Globus pallidus (tissue), 1 donor: ENCODE measurements at regions not wholly inside any gene's neighbourhood (a gene's known extent, or its start where the extent isn't known, plus 50 kb on each side); places are given as distances from the start of the nearest gene placed in this dataset.
"Not testable (repeated sequence)": the region's sequence is repeated elsewhere in the genome, so short reads cannot be mapped to it uniquely, and the experiment has no call there.

Experiments
- DNase-seq: peaks from one replicate; pipeline ENCODE4 v3.0.0-alpha.2; 2015; ENCODE audit warnings: low spot score

DNA sequence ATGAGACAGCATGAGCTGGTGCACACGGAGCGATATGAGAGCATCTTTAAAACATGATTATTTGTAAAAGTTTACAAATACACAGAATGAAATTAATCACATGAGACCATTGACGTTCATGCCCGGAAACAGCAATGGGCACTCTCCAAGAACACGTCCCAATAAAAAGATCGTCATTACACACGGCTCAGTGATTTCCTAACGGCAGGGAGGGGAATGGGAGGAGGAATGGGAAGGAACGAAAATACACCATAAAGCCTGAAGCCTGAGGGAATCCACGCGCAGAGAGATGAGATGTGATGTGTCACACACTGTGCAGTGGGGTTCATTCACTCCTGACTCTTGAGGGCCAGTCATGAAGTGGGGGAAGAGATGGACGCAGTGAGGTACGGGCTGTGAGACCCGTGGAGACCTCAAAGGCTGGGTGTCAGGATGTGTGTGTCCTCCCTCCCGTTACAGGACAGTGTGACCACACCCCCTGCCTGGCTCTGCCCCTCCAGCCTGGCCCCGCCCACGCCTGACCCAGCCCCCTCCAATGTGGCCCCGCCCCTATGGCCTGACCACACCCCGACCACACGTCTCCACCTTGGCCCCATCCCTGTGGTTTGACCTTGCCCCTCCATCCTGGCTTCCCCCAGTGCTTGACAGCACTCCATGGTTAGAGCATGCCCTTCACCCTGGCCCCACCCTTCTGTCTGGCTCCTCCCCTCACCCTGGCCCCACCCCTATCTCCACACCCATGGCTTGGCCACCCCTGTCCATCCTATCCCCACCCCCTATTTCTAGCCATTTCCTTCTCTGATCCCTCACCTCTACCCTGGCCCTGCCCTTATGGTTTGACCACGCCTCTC lies 270.5 kb upstream of the SFSWAP start:
- DNase-seq, result not testable (repeated sequence)

DNA sequence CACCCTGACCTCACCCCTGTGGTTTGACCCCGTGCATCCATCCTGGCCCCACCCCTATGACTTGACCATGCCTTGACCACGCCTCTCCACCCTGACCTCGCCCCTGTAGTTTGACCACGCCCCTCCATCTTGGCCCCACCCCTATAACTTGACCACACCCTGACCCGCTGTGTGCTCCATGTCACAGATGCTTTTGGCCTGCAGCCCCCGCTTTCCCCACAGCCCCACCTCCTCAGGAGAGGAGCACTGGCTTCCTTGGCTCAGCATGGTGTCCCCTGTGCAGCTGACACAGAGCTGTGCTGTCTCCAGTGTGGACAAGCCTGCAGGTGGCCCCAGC lies 269.9 kb upstream of the SFSWAP start:
- DNase-seq, result no peak

DNA sequence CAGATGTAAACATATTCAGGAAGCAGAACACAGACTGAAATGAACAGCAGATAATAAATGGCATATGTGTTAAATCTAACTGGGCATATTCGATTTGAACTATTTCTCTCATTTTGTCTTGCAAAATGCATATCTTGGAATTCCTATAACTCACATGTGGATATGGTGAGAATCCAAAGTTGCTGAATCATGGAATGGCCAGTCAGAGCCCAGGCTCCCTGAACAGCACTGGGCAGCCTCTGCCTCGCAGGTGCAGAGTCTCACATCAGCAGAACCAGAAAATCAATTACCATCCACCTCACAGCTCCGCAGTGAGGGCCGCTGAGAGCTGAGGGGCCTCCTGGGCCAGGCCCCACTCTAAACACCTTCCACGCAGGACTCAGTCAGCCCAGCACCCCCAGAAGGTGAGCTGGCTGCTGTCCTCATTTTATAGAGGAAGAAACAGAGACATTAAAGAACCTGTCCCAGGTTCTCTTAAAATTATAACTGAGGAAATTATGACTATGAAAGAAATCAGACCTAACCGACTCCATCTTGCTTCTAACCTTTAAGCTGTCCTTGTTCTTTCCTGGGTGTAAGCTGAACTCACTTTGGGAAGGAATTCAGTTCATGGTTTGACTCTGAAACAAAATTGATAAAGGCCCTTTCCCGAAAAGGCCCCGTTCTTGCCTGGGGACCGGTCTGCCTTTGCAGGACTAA lies 269.1 kb upstream of the SFSWAP start:
- no peak for DNase-seq

DNA sequence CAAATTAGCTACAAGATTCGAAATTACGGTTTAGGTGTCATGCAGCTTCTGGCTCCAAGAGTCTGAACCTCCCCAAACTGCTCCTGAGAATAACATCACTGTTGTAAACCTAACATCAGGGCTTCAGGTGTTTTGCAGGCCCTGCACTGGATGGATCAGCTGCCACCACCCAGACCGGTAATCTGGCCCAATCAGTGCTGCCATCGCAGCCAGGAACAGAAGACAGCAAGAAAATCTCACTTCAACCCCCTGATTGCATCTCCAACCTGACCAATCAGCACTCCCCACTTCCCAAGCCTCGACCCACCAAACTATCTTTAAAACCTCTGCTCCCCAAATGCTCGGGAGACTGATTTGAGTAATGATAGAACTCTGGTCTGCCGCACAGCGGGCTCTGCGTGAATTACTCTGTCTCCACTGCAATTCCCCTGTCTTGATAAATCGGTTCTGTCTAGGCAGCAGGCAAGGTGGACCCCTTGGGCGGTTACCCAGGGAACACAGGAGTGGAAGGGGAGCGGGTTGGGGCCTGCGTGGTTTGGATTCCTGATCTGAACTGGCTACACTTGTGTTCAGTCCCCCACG lies 268.5 kb upstream of the SFSWAP start:
- no peak for DNase-seq

DNA sequence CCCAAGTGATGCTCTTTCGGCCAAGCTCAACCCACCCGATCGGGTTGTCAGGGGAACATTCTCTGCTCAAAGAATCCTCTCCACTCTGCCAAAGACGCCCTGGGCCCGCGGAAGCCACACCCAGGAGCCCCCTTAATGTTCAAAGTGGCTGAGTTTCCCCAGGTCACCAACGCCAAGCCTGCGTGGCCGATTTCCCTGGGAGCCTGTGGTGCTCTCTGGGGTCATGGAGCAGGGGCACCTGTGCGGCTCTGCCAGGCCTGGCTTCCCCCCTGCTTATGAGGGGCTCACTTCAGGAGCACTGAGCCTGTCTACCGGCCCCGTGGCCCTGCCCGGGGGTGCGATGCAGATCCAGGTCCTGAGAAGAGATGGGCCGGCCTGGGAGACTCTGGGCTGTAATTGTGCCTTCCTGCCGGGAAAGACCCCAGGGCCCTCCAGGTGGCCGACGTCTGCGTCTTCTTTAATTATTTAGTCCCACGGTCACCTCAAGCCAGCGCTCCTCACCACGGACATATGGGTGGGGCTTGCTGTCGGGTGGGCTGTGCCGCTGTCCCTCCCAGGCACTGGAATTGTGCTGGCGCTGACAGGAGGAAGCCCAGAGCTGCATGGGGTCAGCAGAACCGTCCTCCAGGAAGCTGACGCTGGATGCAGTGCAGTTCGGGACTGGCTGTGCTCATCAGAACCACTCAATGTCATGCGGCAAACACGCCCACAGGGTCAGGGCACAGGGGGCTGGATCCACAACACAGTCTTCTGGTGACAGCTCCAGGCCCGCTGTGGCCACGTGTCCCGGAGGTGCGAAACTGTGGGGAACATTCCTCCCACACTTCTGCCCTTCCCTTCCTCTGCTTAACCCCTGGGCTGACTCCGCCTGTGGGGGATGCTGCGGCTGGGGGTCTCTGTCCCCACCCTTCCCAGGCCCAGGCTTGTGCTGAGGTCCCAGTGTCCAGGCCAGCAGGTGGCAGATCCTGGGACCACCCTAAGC lies 267.6 kb upstream of the SFSWAP start:
- no peak for DNase-seq

DNA sequence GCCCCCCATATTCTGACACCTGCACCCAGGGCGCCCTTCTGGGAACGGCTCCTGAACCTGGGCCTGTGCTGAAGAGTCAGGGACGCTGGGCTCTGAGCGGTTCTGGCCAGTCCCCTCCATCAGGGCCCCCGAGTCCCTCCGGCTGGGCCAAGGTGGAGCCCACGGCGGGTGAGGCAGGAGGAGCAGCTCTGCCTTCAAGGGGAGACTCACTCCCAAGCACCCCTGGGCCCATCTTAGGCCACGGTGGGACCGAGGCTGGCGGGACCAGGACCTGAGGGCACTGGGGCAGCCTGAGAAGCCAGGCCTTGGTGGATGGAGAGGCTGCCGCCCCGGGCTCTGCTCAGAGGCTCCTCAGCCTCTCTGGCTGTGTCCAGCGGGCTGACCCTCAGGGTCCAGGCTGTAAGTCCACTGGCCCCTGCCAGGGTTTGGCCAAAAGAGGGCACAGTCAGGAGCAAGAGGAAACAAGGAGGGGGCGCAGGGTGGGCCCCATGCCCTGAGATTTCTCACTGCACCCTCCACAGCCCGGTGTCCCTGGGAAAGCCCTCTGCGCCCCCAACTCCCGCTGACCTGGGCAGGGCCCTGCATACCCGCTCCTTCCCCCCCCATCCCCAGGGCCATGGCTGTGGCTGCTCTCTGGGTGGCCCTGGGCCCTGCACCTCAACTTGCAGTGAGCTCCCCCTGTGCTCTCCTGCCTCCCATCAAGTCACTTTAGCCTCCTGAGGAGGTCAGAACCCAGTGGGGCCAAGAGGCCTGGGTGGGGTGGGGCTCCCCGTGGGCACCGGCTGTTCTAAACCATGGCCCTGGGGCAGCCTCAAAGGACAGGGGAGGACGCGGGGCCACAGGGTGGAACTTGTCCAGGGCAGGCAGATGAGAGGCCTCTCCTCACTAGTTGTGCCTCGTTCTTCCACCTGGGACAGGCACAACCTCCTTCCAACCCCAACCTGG lies 266.4 kb upstream of the SFSWAP start:
- DNase-seq, result no peak

DNA sequence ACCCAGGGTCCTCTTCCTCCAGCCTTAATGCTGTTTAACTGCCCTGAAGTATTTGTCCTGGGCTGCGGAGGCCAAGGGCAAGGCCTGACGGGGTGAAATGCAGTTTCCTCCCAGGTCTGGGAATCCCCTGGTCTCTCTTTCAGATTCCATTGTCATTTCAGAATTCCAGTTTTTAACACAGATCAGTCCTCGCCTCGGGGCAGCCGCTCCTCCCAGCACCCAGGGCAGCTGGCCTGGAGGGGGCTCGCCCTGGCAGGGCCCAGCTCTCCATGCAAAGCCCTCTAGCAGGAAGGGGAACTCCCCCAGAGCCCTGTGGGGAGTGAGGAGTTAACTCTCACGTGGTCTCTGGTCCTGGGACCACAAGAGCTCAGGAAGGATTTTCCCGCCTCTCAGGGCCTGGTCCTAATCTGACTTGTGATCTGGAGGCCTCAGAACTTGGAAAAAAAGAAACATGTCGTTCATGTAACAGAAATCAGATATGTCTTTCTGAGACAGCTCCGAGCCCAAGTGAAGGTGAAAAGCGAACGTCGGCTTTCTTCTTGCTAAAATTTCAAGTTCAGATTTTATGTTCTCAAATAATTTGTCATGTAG lies 265.6 kb upstream of the SFSWAP start:
- DNase-seq, result no peak

DNA sequence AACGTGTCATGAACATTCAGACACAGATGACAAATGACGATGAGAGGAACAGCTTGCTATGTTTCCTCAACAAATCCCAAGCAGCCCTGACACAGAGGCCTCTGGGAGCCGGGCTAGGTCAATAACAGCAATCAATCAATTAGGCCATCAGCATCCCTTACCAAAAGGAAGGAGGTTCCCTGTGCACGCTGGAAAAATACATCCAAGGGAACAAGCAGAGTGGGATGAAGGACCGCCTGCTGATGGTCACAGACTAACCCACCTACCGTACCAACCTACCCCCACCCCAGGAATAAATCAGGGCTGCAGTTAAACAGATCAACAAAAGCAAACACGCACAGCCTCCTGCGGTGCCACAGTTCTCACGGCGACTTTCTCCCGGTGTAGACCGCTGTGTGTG lies 265.1 kb upstream of the SFSWAP start:
- no peak for DNase-seq

DNA sequence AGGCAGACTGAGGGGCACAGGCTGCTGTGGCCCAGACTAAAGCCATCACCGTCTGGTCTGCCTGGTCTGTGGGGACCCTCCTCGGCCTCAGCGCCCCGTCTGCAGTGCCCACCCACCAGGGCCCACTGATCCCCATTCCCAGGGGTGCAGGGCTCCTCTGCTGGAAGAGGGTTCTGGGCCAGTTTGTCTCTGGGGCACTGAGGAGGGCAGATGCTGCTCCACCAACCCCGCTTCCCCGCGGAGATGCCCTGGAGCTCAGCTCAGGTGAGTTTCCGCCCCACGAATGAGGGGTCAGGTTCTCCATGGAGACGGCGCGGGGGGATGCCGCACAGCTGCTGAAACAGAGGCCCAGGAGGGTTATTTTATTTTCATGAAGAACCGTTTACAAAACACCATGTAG lies 263.3 kb upstream of the SFSWAP start:
- DNase-seq, result not testable (repeated sequence)

DNA sequence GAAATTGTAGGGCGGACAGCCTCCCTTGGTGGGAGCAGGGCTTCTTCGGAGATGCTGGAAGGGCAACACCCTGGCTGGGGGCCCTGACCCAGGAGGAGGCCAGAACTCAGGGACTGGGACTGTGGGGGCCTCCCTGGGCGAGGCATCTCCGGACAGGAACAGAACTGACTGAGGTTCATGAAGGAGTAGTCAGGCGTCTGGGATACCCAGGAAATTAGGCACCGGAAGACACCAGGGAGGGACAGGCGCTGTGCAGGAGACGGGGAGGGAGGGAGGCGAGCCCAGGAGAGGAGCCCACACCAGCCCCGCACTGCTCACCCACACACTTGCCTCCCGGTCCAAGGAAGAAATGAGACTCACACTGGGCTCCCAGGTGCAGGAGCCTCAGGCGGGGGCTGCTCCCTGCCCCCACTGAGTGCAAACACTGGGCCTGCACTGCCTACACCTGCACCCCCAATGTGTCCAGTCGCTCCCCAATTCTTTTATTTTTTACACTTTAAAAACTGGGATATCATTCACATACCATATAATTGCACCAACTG lies 262.6 kb upstream of the SFSWAP start:
- no peak for DNase-seq

DNA sequence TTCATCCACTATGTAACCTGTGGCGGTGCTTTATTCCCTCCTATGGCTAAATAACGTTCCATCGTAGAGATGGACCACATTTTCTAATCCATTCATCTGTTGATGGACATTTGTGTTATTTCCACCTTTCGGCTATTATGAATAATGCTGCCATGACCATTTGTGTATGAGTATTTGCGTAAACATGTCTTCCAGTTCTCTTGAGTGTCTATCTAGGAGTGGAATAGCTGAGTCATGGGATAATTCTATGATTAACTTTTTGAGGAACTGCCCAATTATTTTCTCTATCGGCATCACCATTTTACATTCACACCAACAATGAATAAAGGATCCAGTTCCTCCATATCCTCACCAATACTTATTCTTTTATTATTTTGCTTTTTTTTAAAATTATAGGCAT lies 261.9 kb upstream of the SFSWAP start:
- no peak for DNase-seq

DNA sequence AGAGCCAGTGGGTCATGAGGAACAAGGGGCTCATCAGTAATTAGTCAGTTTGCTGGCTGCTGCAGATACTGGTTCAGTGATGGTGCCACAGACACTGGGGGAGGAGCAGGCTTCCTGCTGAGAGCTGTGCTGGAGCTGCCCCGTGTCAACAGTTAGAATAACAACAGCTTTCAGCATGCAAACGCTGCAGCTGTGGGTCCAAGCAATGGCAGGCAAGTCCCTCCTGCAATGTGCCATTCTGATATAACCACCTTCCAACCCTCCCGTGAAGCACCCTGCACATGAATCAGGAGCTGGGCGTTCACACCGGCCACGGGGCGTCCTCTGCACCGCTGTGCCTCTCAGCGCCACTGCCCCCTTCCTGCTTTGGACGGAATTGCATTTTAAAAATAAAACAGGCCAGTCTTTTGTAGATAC lies 258.4 kb upstream of the SFSWAP start:
- DNase-seq, result no peak

DNA sequence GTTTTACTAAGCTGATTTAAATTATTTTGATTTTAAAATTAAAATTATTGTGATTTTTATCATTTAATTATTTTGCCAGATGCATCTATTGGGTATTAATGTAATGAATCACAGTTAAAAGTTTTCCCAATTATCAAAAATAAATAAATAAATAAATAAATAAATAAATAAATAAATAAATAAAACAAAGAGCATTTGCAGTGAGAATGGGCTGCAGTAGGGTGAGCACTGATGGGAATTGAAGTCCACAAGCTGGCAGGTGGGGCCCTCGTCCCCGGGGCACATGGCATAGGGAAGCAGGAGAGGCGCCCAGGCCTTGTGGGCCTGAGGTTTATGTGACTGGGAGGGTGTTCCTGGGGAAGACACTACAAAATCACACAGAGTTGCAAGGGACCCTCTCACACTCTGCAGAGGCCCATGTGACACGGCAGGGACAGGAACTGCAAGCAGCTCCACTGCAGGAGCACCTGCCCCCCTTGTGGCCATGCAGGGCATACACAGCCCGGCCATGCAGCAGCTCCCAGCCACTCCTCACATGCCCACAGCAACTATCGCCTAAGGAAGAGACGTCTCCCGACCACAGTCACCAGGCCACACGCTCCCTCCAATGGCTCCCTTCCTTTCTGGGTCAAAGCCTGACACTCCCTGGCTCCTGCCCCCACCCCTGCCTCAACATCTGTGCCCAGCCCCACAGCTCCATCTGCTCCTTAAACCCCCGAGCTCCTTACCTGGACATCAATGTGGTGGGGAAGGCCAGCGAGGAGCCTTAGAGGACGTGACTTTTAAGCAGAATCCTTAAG lies 256.3 kb upstream of the SFSWAP start:
- peak; percentile 9 for DNase-seq

DNA sequence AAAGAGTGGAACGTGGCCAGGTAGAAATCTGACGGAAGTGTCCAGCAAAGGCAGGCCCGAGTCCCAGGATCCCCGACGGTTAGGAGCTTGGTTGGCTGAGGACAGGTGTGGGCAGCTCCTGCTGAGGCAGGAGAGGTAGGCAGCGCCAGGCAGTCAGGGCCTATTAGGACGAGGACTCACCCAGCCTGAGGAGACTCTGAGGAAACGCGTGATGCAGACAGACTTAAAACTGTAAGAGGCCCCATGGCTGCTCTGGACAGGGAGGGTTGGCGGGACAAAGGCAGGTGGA lies 255.7 kb upstream of the SFSWAP start:
- DNase-seq, result no peak

DNA sequence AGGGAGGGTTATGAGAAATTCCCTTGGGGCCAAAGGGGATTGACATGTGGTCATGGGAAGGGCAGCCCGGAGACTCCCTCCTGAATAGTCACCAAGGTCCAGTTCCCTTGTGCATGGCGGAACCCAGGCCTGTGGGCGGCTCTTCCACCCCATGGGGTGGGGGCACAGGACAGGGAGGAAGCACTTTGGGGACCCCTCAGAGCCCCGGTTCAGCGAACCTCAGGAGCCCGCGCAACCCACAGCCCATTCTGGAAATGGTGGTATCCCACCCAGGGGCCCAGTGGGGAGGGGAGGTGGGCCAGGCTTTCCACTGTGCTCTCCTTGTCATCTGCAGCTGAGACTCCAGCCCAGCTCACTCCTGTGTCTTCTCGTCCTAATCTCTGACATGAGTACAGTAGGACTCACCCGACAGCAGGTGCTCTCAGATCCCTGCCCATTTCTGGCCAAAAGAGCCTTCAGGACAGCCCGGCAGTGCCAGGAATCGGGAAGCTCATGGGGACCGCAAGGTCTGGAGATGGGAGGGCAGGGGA lies 255.2 kb upstream of the SFSWAP start:
- DNase-seq, result no peak

DNA sequence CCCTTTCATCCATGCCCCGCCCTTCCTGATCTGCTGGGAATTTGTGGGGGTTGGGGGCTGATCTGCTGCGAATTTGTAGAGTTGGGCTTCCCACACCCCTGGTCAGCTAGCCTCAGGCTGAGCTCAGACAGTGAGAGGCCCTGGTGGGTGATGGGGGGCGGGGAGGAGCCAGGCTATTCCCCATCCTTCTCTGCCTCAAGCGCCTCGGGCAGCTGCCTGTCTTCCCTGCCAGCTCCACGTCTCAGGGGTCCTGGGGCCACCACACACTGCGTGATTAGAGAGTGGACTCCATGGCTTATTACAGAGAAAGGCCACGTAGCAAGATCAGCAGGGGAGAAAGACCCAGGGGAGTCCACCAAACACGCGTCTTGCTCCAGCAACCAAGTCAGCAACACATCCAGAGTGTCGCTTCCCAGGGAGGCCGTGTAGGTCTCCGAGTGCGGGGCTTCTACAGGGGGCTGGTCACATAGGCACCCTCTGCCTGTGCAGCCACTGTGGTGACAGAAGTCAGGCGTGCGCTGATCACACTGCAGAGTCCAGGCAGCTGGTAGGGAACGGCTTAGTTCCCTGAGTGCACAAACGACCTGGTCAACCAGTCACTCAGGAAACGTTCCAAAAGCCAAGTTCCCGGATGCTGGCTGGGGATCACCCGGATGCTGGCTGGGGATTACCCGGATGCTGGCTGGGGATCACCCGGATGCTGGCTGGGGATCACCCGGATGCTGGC lies 254.4 kb upstream of the SFSWAP start:
- DNase-seq, result no peak

DNA sequence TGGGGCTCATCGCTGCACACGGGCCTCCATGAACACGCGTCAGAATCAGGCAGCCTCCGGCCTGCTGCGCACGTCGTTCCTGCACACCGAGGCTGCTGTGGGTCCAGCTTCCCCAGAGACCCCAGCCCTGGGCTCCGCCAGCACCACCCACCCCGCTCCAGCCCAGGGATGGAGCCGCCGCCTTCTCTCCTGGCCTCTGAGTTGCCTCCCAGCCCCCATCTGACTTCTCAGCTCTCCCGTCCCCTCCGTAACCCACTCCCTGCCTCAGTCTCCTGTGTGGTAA lies 253.9 kb upstream of the SFSWAP start:
- DNase-seq, result no peak

DNA sequence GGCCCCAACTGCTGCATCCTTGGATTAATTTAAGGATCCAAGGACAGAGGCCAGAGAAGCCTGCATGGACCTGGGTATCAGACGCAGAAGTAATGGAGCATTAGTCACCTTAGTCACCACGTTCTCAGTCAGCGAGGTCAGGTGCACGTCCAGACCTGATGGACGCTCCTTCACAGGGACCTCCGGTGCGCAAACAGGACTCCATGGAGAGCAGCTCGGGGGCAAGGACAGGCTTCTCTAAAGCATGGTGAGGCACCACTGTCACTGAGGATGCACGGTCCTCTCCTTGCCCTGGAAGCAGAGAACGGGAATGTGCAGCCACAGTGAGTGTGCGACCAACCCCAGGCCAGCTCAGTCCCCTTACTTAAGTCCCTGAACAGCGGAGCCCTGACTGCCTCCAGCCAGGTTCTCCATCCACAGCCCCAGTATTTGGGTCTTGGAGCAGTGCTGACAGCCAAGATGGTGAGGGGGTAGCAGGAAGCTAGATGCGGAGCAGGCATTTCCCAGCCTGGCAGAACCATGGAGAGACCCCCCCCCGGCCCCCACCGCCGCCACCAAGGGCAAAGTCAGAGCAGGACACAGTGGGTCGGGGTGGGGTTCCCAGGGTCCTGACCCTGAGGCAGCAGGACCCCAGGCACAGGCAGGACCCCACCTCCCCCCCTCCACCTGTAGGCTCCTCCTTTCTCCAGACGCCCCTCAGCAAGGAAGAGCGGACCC lies 253.4 kb upstream of the SFSWAP start:
- DNase-seq, result no peak
